NCI-H69 (cell line): ENCODE measurements at regions not wholly inside any gene's neighbourhood (a gene's known extent, or its start where the extent isn't known, plus 50 kb on each side); places are given as distances from the start of the nearest gene placed in this dataset.

Experiments used
- DNase-seq: peaks from one replicate; lab custom pipeline; 2025; lab: John Stamatoyannopoulos, UW

GRCh38 chr4:147360301-147360700 is 120.6 kb upstream of the EDNRA start:
- no peak for DNase-seq

- no peak for DNase-seq
These were observed 119.2 kb upstream of the EDNRA start for GRCh38 chr4:147361726-147362125.

DNA sequence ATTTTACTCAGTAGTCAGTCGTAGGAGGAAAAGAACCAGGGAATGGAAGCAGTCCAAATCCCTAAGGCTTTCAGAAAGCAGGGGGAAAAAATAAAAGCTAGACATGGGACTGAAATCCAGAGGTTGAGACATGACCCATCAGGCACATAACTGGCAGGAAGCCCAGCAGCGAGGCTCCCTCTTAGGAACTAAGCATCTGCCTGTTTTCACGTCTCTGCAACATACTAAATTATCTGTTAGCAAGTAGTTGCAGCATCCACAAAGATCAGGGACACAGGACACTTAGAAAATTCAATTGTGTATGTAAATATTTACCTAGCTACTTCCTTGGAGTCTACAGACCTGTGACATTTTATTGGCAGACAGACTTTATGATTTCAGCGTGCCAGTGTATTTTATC is 118.0 kb upstream of the EDNRA start:
- no peak for DNase-seq

GRCh38 chr4:147363514-147363913 is 117.4 kb upstream of the EDNRA start:
- no peak for DNase-seq

- DNase-seq: no peak
These were observed 115.5 kb upstream of the EDNRA start for GRCh38 chr4:147365396-147365795.

- no peak for DNase-seq
These were observed 114.7 kb upstream of the EDNRA start for GRCh38 chr4:147366164-147366563.

DNA sequence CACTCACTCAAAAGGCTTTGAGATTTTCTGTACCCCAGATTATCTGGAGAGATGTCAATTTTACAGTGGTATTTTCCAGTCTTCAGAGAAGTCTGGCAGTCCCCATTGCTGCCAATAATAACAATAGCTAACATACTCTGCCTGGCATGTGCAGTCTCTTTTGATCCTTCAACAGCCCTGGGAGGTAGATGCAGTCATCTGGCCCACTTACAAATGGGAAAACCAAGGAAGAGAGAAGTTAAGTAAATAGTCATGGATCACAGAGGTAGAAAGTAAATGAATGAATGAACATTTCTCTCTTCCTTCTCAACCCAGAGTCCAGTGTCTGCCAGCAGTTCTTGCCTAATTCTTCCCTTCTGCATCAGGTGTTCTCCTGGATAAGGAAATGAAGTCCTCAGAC is 113.0 kb upstream of the EDNRA start:
- DNase-seq: no peak

- DNase-seq: no peak
These were observed 111.9 kb upstream of the EDNRA start for GRCh38 chr4:147368948-147369347.

GRCh38 chr4:147370473-147370872 is 110.4 kb upstream of the EDNRA start:
- no peak for DNase-seq

DNA sequence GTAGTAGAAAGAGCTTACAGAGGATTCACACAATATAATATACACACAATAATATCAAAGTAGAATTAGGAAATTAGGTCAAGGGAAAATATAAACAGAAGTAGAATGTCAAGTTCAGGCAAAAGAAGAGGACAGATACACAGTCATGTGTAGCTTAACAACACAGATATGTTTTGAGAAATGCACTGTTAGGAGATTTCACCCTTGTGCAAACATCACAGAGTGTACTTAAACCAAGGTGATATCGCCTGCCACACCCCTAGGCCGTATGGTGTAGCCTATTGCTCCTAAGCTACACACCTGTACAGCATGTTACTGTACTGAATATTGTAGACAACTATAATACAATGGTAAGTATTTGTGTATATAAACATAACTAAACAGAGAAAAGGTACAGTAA is 110.0 kb upstream of the EDNRA start:
- no peak for DNase-seq

DNA sequence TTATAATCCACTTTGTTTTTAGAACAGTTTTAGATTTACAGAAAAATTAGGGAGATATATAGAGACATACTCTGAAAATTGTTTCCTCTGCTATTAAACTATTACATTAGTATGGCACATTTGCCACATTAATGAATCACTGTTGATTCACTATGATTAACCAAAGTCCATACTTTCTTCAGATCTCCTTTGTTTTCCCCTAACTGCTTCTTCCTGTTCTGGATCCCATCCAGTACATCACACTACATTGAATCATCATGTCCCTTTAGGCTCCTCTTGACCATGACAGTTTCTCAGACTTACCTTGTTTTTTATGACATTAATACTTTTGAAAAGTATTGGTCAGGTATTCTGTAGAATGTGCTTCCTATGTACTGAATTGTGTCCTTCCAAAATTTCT is 109.2 kb upstream of the EDNRA start:
- DNase-seq: no peak

DNA sequence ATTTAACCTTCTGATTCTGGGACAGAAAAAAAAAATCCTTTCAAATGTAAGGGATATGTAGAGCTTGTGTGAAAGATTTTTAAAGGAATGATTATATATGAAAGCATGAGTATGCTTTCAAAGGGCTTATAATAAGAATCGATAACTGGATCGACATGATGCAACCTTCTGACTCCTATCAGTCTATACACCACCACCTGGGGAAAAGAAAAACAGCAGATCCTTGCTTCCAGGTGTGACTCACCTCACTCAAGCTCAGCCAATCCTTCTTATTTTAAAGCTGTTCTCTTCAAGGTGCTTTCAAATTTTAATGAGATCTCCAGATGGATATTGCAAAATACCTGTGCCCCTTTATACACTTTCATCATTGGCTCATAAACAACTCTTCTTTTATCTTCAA is 102.1 kb upstream of the EDNRA start:
- DNase-seq: no peak

DNA sequence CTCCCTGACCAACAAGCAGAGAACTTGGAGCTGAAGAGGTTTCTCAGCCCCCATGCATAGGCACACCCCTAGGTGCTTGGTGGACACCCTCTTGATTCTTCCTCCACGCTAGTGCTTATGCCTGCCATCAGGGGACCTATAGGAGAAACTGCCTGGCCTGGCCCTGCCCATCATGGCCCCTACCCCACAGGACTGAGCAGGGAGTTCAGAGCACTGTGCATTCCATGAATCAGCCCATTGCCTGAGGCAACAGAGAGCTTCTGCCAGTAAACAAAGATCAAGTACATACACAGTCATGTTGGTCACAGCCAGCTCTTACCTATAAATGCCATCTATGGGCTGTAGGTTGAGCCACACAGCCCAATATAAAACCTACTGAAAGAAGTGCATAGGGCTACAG is 99.1 kb upstream of the EDNRA start:
- no peak for DNase-seq

DNA sequence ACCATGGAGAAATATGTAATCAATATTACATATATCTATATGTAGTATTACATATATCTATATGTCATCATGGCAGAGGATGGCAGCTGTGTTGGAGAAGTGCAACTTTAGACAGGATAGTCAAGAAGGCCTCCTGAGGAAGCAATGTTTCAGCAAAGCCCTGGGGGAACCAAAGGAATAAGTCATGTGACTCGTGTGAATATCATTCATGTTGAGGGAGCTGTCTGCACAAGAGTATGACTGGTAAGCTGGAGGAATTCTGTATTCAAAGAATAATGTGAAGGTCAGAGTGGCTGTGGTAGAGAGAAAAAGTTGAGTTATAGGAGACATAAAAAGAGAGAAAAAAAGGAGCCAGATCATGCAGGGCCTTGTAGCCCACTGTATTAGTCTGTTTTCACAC is 92.9 kb upstream of the EDNRA start:
- DNase-seq: no peak

DNA sequence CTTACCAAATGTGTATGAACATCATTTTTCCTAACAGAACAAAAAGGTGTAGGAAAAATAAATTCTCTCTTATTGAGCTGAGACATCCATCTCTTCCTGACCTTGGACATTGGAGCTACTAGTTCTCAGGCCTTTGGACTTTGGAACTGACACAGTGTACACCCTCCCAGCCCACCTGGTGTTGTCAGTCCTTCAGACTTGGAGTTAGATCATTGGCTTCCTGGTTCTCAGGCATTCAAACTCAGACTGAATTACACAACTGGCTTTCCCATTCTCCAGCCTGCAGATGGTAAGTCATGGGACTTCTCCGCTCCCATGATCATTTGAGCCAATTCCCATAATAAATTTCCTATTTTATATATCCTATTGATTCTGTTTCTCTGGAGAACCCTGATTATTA is 84.8 kb upstream of the EDNRA start:
- DNase-seq: no peak

DNA sequence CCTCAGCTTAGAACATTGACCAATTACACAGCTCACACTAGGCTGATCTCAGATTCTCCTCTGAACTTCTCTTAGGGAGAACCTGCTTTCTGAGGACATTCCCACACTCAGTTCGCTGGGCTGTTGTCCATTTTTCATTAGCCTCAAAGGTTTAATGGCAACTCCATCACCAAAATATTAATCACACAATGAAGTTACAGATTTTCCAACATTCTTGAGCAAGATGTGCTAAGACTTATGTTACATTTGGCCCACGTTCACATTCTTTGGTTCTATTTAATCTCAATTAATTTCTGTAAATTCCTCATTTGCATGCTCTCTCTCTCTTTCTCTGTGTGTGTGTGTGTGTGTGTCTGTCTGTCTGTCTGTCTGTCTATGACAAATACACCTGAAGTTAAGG is 82.3 kb upstream of the EDNRA start:
- DNase-seq: no peak

- no peak for DNase-seq
These were observed 80.2 kb upstream of the EDNRA start for GRCh38 chr4:147400721-147401120.

GRCh38 chr4:147401221-147401620 is 79.7 kb upstream of the EDNRA start:
- no peak for DNase-seq

GRCh38 chr4:147407261-147408045 is 73.4 kb upstream of the EDNRA start:
- no peak for DNase-seq

GRCh38 chr4:147408189-147408588 is 72.7 kb upstream of the EDNRA start:
- DNase-seq: no peak

DNA sequence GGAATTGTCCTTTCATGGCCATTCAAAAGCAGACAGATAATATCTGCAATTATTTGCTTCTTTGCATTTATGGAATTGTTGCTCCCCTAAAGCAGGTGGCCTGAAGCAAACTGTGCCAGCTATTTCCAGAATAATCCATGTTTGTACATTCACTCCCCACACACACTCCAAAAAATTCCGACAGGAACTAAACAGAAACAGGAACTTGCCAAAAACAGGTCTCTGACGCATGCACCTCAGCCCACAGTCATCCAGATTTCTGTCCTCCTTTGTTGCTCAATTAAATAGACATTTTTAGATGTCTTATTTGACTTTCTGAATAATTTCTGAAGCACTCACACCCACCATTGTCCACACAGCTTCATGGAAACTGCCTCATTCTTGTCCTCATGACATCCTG is 71.5 kb upstream of the EDNRA start:
- no peak for DNase-seq

- DNase-seq: no peak
These were observed 62.7 kb upstream of the EDNRA start for GRCh38 chr4:147418226-147418625.

DNA sequence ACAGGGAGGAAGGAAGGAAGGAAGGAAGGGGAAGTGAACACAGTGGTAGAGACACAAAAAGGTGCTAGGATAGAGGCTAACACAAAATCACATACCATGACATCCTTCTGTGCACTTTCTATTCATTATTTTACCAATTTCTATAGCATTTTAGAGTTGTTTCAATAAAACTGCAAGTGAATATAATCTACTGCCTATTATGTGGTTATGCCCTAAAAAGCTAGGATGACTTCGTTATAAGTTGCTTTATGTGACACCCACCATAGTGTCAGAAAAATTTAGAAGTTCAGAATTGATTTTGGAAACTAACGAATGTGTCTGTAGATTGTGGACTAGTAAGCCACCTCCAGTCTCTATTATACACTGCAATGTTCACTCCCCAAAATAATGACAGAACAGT is 59.4 kb upstream of the EDNRA start:
- DNase-seq: no peak

DNA sequence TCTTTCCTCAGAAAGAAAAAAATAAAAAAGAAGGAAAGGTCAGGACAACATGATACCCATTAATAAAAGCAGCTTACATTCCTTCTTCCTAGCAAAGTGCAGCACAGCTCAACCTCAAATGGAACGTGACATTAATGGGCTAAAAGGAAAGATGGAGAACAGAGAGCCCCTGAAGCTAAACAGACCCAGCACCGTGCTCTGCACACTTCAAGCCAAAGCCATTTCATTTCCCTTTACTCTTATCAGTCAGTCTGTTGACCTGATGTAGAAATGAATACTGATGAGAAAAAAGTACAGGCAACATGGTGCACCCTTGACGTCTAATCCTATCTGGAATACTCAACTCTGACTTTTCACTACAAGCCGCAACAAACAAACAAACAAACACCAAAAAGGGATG is 57.7 kb upstream of the EDNRA start:
- DNase-seq: no peak

GRCh38 chr4:147425019-147425418 is 55.9 kb upstream of the EDNRA start:
- DNase-seq: no peak
